ENCODE measurements at regions not wholly inside any gene's neighbourhood (a gene's known extent, or its start where the extent isn't known, plus 50 kb on each side); places are given as distances from the start of the nearest gene placed in this dataset.

- no peak for TF ChIP-seq POLR2AphosphoS5 (IDR thresholded peaks at IDR 0.05; ENCODE audit: low read depth)
- TF ChIP-seq CTCF (conservative IDR thresholded peaks at IDR 0.05; ENCODE audit: low read depth in 2 of 2), result no peak
- TF ChIP-seq EZH2 (IDR thresholded peaks at IDR 0.05; ENCODE audit: low read depth, unreplicated experiment), result no peak
- no peak for TF ChIP-seq NANOG (IDR thresholded peaks at IDR 0.05; ENCODE audit: borderline replicate concordance)
- TF ChIP-seq REST (IDR thresholded peaks at IDR 0.05; ENCODE audit: unreplicated experiment), result no peak
- TF ChIP-seq EZH2phosphoT487 (IDR thresholded peaks at IDR 0.05; ENCODE audit: unreplicated experiment), result no peak
- TF ChIP-seq JUNB (IDR thresholded peaks at IDR 0.05; ENCODE audit: unreplicated experiment), result no peak
- no peak for TF ChIP-seq CREB1 (CRISPR knock-in tag; IDR thresholded peaks at IDR 0.05; ENCODE audit: low read depth)
- TF ChIP-seq STAT1 (IDR thresholded peaks at IDR 0.05; ENCODE audit: unreplicated experiment), result no peak
- TF ChIP-seq ZNF462 (CRISPR knock-in tag; IDR thresholded peaks at IDR 0.05), result no peak
- TF ChIP-seq ZNF331 (CRISPR knock-in tag; IDR thresholded peaks at IDR 0.05; ENCODE audit: low read depth), result no peak
These were observed 158.1 kb upstream of the SHB start for GRCh38 chr9:38227061-38227540.

Measured in GM23338 (cell line).